ENCODE measurements at regions not wholly inside any gene's neighbourhood (a gene's known extent, or its start where the extent isn't known, plus 50 kb on each side); places are given as distances from the start of the nearest gene placed in this dataset.
"Not testable (repeated sequence)": the region's sequence is repeated elsewhere in the genome, so short reads cannot be mapped to it uniquely, and the experiment has no call there.

DNA sequence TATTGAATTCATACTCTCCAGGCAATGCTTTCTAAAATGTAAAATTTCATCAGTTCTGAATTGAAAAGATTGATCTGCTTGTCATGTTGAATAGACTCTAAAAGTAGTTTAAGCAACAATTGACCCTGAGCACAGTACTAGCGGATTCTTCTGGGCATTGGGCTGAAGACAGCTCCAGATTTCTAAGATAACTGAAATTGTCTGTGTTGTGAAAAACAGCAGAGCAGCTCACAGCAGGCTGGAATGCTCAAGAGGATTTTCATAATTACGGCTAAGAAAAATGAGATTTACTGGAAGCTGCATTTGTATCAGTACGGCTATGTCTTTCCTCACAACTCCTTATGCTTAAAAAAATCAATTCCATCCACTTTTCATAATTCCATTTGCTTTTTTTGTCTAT, 373.7 kb downstream of the HACE1 start:
- DNase-seq, result no peak

DNA sequence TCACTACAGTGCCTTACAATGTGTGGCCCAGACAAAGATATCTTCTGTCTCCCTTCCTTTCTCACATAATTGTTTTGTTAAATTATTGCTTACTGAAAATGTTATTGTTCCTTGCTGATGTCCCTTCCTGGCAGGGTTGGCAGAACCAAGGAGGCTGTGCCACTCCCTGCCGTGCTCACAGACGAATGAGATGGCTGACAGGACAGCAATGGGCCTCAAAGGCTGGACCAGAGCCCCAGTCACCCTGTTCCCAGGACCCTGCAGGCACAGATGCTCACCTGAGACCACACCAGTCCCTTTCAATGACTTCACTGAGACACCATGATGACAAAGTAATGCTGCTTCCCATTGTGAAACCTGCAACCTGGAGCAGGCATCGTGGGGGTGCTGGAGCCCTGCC, 375.1 kb downstream of the HACE1 start:
- no peak for DNase-seq

DNA sequence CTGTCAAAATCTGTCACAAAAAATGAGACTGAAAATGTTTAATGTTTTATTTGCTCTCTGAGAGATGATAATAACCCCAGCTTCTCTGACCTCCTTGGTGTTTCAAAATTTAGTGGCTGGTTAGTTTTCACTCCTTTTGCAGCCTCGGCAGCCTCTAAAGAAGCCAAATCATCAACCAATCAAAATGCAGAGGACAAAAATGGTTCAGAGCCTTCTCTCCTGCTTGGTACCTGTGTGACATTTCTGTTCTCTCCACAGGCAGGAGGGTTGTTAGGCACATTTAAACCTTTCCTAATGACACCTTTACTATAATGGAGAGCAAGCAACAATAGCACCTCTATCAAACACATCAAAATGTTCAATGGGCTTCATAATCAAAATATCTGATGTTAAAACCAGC, 375.5 kb downstream of the HACE1 start:
- DNase-seq, result no peak

DNA sequence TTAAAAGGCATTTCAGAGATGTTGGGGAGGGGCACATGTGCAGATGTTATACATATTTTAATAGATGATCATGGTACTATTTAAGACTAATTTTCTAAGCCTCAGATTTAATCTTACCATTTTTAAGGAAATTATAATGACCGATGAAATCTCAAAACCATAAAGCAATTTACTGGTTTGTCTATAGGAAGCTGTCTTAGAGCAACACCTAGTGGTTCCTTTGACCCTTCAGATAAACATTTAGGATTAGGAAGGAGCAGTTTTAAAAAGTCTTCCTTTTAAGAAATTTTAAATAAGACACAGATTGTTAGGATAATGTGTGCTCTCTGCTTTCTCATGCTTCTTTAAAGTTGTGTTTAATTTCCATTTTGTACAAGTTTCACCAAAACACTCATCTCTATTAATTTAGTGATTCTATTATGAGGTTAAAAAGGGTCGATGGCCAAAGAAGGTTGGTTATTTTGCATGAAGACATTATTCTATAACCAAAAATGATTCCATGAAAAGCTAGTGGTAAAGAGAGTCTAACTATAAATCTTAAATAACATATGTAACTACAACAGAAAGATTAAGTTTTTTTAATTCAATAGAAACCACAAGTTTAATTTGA, 376.4 kb downstream of the HACE1 start:
- DNase-seq, result no peak

DNA sequence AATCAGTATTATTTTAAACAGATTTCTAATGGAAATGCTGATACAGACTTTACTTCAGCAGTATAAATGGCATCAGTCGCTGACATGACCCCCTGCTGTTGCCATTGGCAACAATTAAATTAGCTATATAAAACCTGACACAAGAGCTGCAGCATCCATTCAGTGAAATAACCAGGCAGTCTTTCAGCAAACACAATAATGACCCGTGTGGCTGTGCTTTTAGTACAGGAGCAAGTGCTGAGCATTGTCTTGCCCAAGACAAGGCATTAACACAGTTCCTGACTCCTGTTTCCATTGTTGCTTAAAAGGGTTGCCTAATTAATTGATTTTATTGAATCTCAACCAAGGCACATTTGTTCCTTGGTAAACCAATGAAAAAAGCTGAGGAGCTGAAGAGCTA, 382.1 kb downstream of the HACE1 start:
- DNase-seq, result no peak

DNA sequence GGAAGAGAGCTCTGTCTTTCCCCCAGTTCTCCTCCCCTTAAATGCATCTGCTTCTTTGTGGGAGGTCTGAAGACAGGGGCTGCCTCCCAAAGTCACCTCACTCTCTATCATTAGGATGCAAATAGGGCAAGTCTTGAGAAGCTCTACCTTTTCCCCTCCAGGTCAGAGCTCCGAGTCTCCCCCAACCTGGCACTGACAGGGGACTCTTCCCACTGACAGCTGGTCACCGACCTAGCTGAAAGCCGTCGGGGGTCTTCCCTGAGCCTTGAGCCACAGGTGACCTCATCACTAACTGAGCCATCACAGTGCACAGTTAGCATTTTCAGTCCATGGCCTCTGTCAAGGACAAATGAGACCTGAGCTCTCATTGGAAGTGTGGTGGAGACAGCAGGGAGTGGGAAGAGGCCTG, 386.7 kb downstream of the HACE1 start:
- no peak for DNase-seq

DNA sequence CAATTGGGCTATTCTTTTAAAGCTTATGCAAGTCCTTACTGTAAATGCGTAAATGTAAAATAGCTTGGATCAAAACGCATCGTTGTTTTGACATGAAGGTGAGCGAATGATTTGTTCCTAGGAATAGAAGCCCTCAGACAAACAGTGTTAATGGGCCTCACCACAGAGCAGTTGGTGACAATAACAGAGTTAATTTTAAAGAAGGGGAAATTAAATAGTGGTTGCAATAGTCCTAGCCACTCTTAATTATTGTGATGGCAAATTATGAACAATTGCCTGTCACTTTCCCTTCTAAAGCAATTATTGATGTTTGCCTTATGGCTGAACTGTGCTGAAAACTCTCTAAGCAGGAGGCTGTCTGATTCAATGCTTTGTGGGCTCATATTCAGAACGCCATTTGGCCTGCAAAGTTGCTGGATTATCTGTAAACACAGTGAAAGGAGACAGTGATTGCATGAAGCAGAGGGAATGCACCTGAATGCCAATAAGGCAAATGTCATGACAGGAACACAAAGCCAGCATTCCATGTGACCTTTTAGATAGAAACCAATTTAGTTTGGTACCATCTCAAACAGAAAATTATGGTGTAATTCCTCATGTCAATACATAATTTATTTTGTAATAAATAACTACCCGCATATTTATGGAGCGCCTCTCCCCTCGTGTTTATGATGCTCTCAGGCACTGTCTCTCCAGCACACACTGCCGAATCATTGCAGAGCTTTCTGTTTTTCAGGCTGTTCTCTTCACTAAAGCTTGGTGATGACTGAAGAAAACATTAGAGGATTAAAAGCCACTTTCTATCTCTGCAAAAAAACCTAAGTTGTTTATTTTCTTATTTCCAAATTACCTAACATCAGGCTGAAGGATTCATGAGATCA, 387.5 kb downstream of the HACE1 start:
- DNase-seq, result no peak

DNA sequence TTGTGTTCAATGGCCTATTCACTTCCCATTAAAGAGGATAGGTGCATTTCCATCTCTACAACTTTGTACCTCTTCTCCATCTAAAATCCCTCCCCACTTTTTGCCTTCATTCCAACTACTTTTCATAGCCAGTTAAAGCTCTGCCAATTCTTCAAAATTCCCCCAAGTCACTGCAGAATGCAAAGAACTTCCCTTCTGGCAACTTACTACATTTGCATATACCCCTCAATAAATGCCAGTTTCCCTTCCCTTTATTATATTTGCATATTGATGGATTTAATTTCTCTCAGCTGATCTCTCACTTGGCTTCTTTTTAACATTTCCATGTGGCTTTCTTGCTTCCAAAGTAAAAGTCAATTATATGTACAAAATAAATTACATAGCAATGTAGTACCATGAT, 393.4 kb downstream of the HACE1 start:
- no peak for DNase-seq

DNA sequence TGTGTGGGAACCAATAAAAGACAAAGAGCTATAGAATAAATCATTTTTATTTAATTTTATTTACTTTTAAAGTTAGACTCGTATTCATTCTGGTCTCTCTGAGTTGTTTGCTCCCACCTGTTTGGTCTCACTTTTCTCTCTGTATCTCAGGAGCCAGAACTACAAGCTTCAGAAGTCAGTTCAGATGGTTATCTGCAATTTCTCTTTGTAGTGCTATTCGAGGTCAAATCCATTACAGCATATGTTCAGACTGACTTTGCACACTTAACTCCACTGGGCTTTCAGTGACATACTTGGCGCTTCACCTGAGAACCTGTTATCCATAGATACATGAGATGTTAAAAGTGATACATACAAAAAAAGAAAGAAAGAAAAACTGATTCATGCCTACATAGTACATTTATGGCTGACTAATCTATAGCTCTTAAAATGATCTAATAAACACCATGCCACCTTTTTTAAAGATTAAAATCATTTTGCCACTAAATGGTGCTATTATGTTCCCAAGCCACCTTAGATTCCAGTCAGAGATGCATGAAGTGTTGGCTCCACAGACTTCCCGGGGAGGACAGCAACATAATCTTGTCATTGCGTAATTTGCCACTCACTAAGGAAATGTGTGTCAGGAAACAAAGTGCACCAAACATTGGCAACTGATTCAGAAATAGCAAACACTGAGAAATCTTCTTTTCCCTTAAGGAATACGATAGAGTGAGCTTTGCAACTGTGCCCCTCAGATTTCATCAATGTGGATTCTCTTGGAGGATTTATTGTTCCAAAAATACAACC, 396.7 kb downstream of the HACE1 start:
- DNase-seq, result no peak

DNA sequence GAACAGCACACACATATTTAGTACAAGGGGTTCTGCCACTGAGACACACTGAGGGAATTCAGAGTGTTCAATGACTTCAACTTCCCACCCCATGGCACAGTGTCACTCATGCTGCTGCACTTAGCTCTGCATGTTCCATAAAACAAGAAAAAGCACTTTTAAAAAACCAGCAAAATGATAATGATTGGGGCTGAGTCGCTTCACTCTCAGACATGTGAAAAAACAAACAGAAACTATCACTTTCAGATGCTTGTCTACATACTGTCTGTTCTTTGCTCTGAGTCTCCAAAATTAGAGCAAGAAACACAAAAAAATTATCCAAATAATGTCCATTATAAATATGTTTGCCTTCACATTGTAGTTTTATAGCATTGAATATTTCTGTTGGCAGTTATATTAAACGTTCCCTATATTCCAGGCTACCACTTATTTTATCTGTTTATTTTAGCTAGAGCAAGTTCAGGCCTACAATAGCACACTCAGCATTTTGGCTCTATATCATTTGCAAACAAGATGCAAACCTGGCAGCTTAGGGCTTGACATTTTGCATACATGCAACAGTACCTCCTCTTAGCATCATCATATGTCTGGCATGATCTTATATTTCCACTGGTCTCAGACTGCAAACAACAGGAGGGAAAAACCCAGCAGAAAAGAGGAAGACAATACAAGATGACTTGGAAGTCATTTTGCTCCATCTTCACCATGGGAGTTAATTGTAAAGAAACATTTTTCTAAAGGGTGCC, 398.8 kb downstream of the HACE1 start:
- no peak for DNase-seq

DNA sequence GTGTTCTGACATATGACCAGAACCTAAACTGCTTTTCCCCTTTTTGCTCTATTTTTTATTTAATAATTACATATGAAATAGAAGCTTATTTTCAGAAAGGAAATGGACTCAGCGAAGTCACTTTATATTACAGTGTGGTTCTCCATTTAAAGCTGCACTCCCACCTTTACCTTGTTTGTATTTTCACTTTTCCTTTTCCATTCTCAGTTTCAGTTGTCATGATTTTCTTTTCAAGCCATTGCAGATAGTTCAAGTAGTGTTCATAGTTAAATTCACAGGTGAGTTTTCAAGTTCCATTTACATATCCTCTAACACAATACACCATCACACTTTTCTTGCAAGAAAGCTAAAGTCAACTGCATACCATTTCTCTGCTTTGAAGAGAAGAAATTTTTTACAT, 400.2 kb downstream of the HACE1 start:
- DNase-seq, result no peak

DNA sequence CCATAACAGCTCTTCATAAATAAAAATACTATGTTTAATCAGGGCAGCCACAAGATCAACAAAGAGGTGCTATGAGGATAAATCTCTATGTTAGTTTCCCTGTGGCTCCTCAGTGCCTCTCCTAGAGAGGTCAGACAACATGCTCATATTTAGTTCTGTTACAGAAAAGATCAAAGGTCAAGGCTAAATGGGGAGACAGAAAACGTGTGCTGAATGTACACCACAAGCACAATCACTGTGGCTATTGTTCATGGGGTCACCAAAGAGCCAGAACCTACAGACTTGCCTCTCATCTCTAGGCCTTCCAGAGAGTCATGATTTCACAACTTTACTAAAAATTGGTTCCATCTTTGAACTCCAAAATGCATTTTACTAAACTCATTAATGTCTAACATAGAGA, 409.8 kb downstream of the HACE1 start:
- DNase-seq, result no peak

DNA sequence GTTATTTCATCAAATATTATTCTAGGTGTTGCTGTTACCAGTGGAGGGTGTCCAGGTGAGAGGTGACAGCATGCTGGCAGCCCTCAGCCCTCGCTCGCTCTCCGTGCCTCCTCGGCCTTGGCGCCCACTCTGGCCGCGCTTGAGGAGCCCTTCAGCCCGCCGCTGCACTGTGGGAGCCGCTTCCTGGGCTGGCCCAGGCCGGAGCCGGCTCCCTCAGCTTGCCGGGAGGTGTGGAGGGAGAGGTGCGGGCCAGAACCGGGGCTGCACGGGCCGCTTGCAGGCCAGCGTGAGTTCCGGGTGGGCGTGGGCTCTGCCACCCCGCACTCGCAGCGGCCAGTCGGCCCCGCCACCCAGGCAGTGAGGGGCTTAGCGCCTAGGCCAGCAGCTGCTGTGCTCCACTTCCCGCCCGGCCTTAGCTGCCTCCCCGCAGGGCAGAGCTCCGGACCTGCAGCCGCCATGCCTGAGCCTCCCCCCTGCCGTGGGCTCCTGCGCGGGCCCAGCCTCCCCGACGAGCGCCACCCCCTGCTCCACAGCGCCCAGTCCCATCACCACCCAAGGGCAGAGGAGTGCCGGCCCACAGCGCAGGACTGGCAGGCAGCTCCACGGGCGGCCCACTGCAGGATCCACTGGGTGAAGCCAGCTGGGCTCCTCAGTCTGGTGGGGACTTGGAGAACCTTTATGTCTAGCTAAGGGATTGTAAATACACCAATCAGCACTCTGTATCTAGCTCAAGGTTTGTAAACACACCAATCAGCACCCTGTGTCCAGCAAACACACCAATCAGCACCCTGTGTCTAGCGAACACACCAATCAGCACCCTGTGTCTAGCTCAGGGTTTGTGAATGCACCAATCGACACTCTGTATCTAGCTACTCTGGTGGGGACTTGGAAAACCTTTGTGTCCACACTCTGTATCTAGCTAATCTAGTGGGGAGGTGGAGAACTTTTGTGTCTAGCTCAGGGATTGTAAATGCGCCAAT, 413.3 kb downstream of the HACE1 start:
- DNase-seq, result not testable (repeated sequence)

DNA sequence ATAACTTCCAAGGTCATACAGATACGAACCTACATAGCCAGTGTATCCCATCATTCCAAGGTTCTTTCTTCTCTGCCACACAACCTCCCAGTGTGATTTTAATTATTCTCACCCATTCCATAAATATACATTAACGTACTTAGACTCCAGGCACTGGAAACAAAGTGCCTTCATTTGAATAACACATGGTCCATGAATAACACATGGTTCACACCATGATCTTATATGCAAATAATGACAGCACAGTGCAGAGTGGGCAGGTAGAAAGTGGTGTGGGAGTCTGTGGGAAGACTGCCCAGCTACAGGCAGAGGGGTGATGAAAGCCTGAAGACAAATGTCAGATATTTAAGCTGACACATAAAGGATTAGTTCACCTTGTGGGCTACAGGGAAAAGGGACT, 425.2 kb downstream of the HACE1 start:
- DNase-seq, result no peak

DNA sequence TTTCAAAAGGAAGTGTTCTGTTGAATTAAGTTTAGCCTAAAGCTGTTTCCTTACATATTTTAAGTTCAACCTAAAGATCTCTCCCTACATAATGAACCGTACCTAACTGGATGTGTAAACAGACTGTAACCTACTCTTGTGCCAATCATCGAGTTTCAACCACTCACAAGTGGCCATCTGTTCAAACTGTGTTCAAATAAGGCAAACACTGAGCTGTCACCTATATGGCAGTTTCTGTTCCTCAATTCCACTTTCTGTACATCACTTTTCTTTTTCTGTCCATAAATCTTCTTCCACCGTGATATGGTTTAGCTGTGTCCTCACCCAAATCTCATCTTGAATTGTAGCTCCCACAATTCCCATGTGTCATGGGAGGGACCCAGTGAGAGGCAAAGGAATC, 428.6 kb downstream of the HACE1 start:
- DNase-seq, result no peak

DNA sequence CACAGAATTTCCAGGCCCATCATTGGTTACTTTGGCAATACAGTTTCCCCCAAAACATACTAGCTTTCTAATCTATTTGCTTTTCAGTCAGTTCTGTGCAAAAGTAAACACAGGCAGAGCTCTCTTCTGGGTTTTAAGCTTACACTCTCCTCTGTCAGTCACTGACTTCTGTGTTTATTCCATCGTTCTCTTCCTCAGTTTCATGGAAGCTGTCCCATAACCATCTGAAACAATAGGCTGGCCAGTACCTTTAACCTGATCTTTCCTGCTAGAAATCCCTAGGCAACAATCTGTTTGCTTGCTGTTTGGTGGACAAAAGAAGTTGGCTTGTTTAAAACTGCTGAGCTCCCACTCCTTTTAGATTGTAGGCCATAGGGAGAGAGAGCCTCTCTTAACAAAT, 431.5 kb downstream of the HACE1 start:
- DNase-seq, result no peak

DNA sequence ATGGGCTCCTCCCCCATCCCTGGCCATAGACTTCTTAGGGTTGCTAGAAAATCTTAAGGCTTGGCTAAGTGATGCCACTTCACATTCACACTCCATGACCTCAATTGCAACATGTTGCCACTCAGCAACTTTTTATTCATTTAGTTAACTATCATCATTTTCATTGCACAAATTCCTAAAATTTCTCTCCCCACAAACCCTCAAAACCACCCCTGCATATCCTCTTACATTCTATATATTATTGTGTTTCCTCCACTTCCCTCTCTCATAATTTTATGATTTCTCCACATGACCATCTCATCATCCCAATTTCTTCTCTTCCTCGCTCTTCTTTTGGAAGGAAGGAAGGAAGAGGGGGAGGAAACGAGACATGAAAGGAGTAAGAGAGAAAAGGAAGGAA, 436.0 kb downstream of the HACE1 start:
- no peak for DNase-seq

DNA sequence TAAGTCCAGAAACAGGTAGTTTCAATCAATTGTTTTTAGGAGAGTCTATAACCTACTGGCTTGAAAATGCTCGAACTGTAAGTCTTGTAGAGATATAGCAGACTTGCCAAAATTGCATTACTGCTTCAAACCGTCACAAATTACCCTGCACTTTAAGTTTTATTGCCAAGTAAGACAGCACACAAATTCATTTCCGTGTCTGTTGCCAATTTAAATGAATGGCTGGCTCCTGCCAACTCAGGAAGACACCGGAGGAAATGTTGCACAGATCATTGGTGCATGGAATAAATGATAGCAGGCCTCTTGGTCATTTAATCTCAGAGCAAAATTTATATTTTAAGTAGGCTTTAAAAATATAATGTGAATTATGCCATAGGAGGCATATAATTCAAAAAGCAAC, 438.1 kb downstream of the HACE1 start:
- DNase-seq, result no peak

DNA sequence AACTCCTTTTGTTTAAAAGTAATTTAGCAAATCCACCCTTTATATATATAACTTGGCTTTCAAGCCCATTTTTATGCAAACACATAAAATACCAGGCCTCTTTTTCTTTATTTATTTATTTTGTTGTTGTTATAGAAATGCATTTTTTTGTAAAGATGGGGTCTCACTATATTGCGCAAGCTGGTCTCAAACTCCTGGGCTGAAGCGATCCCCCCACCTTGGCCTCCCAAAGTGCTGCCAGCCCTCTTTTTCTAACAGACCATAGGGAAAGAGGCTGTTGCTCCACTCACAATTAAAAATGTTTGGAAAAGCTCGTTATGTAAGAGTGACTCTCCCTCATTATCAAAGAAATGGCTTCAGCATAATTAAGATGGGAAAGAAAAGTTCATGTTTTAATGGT, 440.9 kb downstream of the HACE1 start:
- no peak for DNase-seq

DNA sequence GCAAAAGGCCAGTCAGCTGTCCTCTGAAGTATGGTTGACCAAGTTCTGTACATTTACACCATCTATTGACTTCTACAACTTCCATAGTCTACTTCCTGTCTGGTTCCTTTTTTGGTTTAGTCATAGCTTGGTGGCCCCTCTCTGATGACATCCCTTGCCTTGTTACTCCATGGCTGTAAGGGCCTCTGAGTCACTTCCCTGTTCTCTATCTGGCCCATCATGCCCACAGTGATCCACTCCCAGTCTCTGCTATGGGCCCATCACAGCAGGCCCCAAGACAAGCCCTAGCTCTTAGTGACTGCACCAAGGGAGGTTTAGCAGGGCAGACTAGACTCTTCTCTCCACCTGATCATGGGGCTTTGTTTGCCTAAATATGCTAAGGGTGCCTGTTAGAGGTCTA, 441.6 kb downstream of the HACE1 start:
- no peak for DNase-seq

DNA sequence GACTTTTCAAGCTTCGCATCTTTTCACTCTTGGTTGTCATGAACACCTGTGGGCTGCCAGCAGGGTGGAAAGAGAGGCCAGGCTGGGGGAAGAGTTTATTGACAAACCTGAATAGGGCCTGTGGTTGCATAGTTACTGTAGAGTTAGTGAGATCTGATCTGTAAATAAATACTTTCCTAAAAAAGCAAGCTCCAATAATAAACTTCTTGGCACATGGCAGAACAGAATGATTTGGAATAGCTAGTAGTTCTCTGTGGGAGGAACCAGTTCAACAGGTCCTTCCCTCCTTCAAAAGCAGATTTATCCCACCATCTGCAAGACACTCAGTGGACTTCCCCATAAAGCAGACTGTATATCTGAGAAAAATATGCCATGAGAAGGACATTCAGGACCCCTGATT, 445.0 kb downstream of the HACE1 start:
- no peak for DNase-seq

DNA sequence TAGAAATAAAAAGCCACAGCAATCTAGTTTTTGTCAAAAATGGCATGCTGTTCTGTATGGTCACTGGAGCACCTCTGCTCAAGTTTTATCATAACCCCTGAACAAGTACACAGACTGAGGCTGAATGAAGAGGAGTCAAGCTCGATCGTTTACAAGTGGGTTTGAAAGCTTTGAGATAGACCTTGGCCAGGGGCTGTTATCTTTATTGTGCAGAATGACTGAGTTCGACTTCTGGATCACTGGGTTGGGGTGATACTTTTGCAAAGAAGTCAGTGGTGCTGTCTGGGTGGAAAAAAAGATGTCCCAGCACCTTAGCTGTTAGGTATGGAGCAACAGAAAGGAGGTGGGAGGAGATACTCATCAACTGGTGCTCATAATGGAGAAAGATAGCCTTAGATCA, 446.0 kb downstream of the HACE1 start:
- DNase-seq, result no peak

All from effector CD8-positive, alpha-beta T cell (primary cell).